Glomerular endothelial cell (primary cell): ENCODE measurements at regions not wholly inside any gene's neighbourhood (a gene's known extent, or its start where the extent isn't known, plus 50 kb on each side); places are given as distances from the start of the nearest gene placed in this dataset.

Source experiments
- DNase-seq: peaks from one replicate; pipeline ENCODE4 v3.0.0-alpha.2; 2011; ENCODE audit warnings: low read depth, low spot score; ENCODE audit errors: extremely low read depth

DNA sequence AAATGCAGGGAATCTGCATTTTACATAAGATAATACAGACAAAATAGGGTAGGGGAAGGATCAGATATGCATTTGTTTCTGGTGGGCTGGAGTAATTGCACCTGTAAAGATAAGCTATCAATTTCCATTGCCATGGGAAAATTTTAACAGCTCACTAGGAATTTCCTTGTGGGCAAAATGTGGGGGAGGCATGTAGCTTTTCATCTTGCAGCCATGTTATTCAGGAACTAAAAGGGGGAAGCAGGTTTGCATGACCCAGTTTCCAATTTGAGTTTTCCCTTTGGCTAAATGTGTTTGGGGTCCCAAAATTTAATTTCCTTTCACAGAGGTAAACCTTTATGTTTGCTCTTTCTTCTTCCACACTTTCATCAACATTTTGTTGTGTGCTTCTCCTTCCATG, 624.4 kb downstream of the NYAP2 start:
- DNase-seq, result no peak

DNA sequence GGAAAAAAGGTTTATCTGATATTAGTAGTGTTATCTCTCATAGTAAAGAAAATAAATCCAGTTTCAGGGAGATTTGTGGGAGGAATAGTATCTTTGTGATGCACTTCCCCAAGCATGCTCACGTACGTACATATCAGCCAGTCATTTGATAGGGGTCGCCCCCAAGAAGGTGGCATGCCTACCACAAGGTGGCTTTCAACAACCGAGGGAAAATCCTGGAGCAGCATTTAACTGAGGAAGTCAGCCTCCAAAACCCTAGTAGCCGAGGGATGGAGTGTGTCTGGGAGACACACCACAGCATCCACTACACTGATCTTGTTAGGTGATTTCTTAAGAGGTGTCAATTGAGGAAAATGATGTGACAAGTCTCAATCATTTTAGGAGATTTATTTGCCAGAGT, 623.9 kb downstream of the NYAP2 start:
- no peak for DNase-seq

DNA sequence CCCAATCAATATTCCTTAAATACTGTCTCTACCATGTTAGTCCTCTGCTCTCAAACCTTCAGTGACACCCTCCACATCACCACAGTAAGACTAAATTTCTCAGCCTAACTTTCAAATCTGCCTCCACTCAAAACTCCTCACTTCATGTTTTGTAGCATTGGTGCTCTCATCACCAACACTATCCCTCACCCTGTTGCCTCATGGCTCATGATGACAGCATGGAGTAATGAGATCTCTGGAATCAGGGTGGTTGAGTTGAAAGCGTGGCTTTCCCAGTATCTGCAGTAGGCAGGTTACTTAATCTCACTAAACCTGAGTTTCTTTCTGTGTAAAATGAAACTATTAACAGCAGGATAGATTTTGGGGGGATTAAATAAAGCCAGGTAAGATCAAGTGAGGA, 621.4 kb downstream of the NYAP2 start:
- no peak for DNase-seq

DNA sequence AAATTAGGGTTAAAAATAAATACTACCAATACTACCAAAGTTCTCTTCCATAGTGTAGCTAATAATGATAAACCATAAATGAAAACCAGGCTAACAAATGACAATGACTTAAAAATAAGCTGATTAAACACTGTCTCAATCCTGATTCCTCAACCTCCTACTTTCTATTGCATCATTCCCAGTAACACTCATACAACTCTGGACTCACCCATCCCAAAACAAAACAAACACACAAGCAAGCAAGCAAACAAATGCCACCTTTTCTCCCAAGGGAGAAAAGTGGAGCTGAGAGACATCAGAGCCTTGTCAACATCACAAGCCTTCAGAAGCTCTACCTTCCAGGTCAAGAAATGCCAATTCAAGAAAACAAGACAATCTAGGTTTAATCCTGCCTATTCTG, 620.7 kb downstream of the NYAP2 start:
- no peak for DNase-seq

DNA sequence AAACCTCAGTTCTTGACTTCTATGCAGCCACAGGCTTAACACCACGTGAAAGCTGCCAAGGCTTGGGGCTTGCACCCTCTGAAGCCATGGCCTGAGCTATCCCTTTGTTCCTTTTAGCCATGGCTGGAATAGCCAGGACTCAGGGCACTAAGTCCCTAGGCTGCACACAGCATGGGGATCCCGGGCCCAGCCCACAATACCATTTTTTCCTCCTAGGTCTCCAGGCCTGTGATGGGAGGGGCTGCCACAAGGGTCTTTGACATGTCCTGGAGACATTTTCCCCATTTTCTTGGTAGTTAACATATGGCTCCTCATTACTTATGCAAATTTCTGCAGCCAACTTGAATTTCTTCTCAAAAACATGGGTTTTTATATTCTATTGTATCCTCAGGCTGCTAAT, 619.1 kb downstream of the NYAP2 start:
- no peak for DNase-seq

DNA sequence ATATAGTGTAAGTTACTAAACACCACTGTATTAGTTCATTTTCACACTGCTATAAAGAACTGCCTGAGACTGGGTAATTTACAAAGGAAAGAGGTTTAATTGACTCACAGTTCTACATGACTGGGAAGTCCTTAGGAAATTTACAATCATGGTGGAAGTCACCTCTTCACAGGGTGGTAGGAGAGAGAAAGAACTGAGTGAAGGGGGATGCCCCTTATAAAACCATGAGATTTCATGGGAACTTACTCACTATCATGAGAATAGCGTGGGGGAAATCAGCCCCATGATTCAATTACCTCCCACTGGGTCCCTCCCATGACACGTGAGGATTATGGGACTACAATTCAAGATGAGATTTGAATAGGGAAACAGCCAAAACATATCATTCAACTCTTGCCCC, 618.0 kb downstream of the NYAP2 start:
- no peak for DNase-seq

DNA sequence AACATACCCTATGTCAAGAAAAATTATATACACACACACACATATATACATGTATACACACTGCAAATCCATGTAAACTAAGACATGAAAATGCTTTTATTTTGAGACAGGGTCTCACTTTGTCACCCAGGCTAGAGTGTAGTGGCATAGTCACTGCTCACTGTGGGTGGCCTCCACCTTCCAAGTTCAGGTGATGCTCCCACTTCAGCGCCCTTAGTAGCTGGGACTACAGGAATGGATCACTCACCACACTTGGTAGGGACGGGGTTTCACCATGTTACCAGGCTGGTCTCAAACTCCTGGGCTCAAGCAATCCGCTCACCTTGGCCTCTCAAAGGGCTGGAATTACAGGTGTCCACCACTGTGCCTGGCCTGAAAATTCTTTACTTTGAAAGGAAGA, 617.6 kb downstream of the NYAP2 start:
- DNase-seq, result no peak

DNA sequence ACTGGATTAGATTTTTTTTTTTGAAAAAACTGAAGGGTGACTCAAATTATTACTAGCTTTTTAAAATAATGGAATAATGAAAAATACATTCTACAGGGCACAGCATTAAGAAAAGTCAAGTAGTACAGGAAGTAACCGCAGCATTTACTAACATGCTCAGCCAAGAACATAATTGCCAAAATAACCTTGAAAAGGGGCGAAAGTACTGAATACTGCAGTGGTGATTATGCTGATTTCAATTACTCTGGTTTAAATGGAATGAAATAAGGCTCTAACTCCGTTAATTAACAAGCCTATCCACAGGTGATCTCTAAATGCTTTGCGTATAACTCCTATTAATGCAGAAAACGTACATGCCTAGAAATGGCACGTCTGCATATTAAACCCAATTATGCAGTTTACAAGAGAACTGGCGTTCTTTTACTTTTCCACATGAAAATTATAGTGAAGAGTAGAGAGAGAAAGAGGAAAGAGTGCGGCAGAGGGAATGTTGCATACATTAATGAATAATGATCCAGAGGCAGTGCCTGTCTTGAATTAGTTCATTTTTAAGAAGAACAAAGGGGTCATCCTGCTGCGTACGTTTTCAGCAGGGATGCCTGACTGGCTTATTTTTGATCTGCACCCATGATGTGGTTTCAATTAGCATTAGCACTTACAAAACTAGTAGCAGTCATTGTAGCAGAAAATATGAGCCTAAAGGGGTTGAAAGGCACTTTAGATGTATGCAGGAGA, 612.4 kb downstream of the NYAP2 start:
- DNase-seq, result no peak

DNA sequence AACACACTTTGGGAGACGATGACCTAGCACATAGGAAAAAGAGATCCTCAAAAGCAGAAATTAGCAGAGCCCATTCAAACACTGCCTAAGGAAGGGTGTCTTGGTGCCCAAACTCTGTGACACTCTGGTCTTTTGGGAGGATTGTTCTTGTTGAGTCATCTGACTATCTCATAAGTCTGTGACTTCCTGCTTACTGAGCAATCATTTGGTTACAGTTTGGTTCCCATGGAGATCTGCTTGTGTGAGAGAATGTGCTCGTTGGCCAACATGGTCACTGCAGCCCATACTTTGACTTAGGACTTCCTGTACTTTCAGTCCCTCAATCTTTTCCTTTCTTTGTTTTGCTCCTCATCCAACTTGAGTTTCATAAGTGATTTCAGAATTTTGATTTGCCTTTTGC, 602.9 kb downstream of the NYAP2 start:
- DNase-seq, result no peak

DNA sequence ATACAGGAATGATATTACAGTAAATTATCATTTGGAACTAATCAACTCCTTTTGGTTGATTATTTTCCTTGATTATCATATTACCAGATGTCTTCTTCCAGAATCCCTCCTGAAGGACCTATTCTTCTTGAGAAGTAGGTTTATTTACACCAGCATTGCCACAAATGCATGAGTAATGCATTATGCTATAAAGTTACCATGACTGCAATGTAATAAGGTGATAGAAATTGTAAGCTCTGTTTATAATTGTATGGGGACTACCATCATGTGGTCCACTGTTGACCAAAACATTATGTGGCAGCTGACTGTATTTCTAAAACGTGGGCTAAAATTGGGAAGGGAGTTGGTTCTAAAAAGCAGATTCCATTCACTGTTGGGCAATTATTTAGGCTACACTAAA, 602.2 kb downstream of the NYAP2 start:
- no peak for DNase-seq

DNA sequence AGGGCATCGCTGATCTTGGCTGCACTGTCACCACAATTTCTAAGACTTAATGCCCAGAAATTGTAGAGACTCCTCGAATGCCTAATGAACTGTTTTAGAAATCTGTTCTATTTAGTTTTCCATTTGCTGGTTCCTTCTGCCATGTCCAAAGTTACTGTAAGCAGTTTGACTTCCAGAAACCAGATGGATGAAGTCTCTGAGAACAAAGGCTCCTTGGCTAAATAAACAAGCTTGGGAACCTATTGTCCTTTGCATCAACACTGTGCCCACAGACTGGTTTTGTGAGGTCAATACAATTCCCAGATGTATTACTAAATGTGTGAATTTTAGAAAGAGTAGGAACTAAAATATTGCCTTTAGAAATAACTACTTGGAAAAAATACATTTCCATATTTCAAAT, 600.2 kb downstream of the NYAP2 start:
- no peak for DNase-seq

DNA sequence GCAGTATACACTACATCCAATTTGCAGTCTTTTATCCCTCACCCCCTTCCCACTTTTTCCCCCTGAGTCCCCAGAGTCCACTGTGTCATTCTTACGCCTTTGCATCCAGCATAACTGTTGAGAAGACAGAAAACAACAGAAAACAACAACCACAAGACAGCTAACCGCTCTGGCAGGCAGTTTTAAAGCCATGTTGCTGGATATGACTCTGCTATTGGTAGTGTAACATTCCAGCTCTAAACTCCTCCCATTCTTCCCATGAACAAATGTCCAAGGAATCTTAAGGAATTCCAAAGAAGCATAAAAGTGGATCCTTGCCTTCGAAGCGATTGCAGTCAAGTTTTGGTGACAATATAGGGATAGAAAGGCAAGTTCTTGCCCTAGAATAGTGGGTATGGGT, 599.1 kb downstream of the NYAP2 start:
- no peak for DNase-seq

DNA sequence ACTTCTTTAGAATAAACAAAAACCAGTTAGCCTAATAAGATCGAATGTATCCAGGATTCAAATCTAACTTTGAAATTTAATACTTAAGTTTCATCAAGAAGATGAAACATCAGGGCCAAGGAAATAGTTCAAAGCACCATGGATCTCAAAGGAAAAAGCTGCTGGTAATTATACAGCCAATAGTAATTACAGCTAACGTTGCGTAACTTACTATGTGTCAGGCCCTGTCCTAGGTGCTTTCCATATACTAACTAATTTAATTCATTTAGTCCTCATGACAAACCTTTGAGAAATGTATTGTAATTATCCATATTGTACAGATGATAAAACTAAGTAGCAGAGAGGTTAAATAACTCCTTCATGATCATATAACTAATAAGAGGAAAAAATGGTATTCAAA, 598.6 kb downstream of the NYAP2 start:
- DNase-seq, result no peak

DNA sequence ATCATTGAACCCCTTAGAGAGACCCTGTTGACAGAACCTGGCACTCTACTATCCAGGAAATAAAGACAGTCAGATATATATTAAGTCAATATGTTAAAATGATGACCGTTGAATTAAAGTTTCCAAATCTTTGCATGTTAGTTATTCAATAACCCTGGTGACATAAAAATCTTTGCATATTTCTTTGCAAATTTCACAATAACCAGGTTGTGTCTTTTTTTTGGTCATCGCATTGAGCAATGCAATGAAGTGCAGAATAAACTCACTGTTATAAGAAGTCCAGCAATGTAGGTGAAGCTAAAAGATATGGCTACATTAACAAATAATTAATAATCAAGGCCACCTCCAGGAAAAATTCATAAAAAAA, 596.9 kb downstream of the NYAP2 start:
- DNase-seq, result no peak

DNA sequence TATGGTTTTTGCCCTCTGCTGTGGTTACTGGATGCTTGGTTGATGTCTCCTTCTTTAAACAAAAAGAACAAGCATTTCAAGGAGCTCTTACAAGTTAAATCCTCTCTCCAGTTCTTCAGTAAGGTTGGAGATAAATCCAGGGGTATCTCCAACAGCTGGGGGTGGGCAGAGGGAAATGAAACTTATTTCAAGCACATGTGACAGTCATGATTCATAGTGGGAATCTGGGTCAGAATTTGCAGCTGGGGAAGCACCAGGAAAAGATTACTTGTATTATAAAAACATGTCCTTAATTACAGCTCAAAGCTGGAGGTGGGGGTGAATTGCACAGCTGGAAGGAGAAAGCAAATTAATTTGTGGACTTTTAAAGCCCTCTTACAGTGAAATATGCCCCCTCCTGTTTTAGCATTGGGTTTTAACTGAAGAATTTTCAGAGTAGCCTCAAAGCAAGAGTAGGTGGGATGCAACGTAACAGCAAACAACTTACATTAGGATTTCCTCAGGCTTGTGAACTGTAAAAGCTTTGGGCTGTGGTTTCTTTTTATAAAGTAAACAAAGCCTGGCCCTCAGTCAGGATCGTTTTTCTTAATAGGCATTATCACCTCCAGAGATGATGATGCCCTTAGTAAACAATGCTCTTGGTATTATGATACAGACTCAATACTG, 596.4 kb downstream of the NYAP2 start:
- no peak for DNase-seq

DNA sequence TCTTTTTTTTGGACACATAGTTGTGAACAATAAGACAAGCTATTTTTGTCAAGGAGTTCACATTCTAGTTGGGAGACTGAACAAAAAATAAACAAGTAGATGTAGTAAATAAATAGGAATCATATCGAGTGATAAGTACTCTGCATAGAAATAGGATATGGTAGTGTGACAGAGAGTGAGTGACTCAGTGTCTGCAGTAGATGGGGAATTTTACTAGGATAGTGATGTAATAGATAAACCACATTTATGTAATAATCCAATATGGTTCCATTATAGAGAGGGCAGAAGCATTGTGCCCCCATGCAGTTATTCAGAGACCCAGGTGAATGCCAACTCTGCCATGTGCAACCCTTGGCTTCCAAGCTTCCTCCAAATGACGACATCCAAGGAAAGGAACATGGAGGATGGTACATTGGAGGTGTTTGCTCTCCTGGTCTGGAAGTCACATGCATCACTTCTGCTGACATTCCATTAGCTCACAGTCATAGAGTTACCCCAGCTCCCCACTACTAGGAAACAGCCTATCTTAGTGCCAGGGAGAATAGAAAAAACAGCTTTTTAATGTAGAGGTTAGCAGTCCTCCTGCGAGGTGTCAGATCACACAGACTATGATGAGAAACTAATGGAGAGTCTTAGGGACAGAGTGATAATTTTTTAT, 595.4 kb downstream of the NYAP2 start:
- no peak for DNase-seq

DNA sequence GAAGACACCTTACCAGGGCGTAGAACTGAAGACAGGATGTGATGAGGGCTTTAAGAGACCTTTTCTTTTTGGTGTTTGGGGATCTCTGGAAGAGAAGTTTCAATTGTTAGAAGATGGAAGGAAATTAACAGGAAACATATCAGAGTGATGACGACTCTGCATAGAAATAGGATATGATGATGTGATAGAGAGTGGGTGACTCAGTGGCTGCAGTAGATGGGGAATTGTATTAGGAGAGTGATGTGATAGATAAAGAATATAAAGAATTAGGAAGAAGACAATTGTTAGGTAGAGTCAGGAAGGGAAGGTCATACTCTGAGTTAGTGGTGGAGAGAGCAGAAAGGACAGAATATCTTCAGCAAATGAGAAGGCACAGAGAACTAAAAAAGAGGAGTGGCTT, 593.9 kb downstream of the NYAP2 start:
- DNase-seq, result no peak

DNA sequence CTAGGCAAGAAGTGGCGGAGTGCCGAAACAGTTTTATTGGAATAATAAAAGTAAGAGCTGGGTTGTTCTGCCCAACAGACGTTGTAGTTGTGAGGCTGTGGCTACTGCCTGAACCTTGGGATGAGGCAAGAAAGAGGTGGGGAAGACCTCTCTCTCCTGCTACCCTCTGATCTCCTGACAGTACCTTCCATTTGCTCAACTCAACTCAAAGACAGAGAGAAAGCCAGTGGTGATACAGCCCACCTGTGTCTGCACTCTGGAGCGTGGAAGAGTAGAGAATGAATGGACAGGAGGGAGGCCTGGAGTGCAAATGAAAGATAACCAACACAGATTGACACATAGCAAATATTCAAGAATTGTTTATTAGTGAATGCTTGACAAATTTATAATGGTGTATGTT, 590.3 kb downstream of the NYAP2 start:
- DNase-seq, result no peak

DNA sequence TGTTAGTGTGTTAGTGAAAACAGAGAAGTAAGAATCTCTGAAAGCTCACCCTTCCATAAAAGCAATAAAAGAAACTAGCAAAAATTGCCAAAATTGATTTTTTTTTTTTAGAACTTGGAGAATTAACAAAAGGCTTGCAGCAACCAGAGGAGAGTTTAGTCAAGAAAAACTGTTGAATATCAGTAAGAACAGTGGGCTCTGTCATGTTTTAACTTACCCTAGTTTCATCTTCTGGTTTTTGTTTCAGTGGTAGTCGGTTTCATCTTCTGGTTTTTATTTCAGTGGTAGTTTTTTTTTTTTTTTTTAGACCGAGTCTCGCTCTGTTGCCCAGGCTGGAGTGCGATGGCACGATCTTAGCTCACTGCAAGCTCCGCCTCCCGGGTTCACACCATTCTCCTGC, 580.9 kb downstream of the NYAP2 start:
- no peak for DNase-seq

DNA sequence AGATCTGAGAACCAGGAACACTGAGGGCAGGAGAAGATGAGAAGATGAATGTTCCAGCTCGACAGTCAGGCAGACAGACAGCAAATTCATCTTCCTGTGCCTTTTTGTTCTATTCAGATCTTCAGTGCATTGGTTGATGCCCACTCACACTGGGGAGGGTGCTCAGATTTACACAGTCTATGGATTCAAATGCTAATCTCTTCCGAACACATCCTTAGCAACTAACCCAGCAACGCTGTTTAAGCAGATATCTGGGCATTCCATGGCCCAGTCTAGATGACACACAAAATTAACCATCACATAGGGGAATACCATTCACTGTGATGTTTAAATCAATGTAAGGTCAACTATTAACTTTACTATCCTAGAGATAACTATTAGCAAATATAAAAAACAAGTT, 571.9 kb downstream of the NYAP2 start:
- no peak for DNase-seq

DNA sequence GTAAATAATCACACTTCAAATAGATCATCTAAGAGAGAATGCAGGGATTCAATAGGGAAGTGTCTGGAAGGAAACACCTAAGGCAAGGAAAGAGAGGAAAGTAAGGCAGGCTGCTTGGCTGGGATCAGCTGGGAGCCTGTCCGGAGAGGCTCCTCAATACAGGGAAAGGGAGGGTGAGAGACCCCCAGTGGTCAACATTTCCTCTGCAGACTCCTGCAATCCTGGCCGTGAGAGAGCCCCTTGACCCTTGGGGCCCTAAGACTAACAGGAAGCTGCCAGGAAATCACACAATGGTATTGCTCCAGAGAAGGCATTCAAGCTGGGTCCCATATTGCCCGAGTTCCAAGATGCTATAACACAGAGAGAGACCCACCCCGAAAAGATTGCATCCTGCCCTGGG, 549.4 kb downstream of the NYAP2 start:
- DNase-seq, result no peak

DNA sequence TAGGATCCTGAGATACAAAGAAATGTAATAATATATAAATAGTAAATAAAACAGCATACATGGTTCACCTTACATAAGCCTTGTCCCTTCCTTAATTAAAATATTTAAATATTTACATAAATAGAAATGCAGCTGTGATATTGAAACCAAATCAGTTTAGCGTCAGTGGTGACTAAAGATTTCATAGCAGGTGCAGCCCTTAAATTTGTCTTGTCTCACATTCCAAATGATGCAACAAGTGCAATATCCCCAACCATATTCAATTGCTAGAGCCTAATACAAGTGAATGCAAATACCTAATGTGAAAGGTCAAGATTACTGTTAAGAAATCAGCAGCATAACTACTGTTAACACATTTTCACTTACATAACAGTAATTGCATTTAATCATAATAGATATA, 539.5 kb downstream of the NYAP2 start:
- no peak for DNase-seq
